ENCODE measurements at regions not wholly inside any gene's neighbourhood (a gene's known extent, or its start where the extent isn't known, plus 50 kb on each side); places are given as distances from the start of the nearest gene placed in this dataset.
A peak's percentile ranks its signal among the peaks of the same experiment; 100 is the strongest.

GRCh38 chr1:48102766-48103165, 105.6 kb upstream of the TRABD2B start:
- WGBS, 2 donors, result 84 to 86% methylated on average over 6 of the region's 6 CpGs
- Histone ChIP-seq H3K4me3 (no peak overlapping the region), H3K36me3 (no peaks in the 10 kb centered on the region), H3K9me3 (no peaks in the 10 kb centered on the region), H3K27me3 (peaks cover 0 to 16% (median 0%) of the 10 kb centered on the region in 3 donors), H3K27ac (no peak overlapping the region), H3K4me1 (no peaks in the 10 kb centered on the region)
- DNase-seq, result no peak
- intact Hi-C loops (cut with DNase I), result no loop called here
- TF ChIP-seq POLR2A (IDR thresholded peaks at IDR 0.05) (no peak), EP300 (IDR thresholded peaks at IDR 0.05) (no peak), CTCF (IDR thresholded peaks at IDR 0.05) (no peak), POLR2AphosphoS5 (IDR thresholded peaks at IDR 0.05) (no peak)

GRCh38 chr1:48099072-48099773, 102.0 kb upstream of the TRABD2B start:
- H3K36me3 ChIP-seq, result no peaks in the 10 kb centered on the region
- WGBS, 2 donors, result 56 to 61% methylated on average over 10 of the region's 10 CpGs
- no peaks in the 10 kb centered on the region for H3K9me3 ChIP-seq
- H3K4me1 ChIP-seq, result no peaks in the 10 kb centered on the region
- DNase-seq, result no peak
- H3K4me3 ChIP-seq, result no peak overlapping the region
- intact Hi-C loops (cut with DNase I), result no loop called here
- no peak overlapping the region for H3K27ac ChIP-seq
- peaks cover 0 to 18% (median 0%) of the 10 kb centered on the region in 3 donors for H3K27me3 ChIP-seq
- TF ChIP-seq POLR2A (IDR thresholded peaks at IDR 0.05) (no peak), EP300 (IDR thresholded peaks at IDR 0.05) (no peak), POLR2AphosphoS5 (IDR thresholded peaks at IDR 0.05) (no peak), CTCF (IDR thresholded peaks at IDR 0.05) (no peak)

- no peaks in the 10 kb centered on the region for H3K4me1 ChIP-seq
- H3K27ac ChIP-seq, result no peak overlapping the region
- 8 to 18% methylated on average over 24 of the region's 24 CpGs for WGBS, 2 donors
- intact Hi-C loops (cut with DNase I), result no loop called here
- no peaks in the 10 kb centered on the region for H3K9me3 ChIP-seq
- no peaks in the 10 kb centered on the region for H3K36me3 ChIP-seq
- no peak overlapping the region for H3K4me3 ChIP-seq
- H3K27me3 ChIP-seq, result peaks cover 0 to 28% (median 0%) of the 10 kb centered on the region in 3 donors
- no peak for TF ChIP-seq POLR2A (IDR thresholded peaks at IDR 0.05)
- TF ChIP-seq CTCF (IDR thresholded peaks at IDR 0.05), result peak in 2 of 4 experiments; percentile 31 to 38
- no peak for TF ChIP-seq POLR2AphosphoS5 (IDR thresholded peaks at IDR 0.05)
- TF ChIP-seq EP300 (IDR thresholded peaks at IDR 0.05), result no peak
- DNase-seq, result no peak
These were observed 96.7 kb upstream of the TRABD2B start for GRCh38 chr1:48093696-48094528.

- Histone ChIP-seq H3K27ac (no peak overlapping the region), H3K36me3 (no peaks in the 10 kb centered on the region), H3K4me3 (no peak overlapping the region), H3K9me3 (no peaks in the 10 kb centered on the region), H3K27me3 (peaks cover 0 to 24% (median 0%) of the 10 kb centered on the region in 3 donors), H3K4me1 (no peaks in the 10 kb centered on the region)
- no peak for TF ChIP-seq EP300 (IDR thresholded peaks at IDR 0.05)
- TF ChIP-seq POLR2A (IDR thresholded peaks at IDR 0.05), result no peak
- no peak for TF ChIP-seq POLR2AphosphoS5 (IDR thresholded peaks at IDR 0.05)
- TF ChIP-seq CTCF (IDR thresholded peaks at IDR 0.05), result no peak
- no peak for DNase-seq
- WGBS, 2 donors, result 13 to 47% methylated on average over 8 of the region's 8 CpGs
- intact Hi-C loops (cut with DNase I), result no loop called here
These were observed 96.0 kb upstream of the TRABD2B start for GRCh38 chr1:48093147-48093546.
